ENCODE measurements at regions not wholly inside any gene's neighbourhood (a gene's known extent, or its start where the extent isn't known, plus 50 kb on each side); places are given as distances from the start of the nearest gene placed in this dataset.

DNA sequence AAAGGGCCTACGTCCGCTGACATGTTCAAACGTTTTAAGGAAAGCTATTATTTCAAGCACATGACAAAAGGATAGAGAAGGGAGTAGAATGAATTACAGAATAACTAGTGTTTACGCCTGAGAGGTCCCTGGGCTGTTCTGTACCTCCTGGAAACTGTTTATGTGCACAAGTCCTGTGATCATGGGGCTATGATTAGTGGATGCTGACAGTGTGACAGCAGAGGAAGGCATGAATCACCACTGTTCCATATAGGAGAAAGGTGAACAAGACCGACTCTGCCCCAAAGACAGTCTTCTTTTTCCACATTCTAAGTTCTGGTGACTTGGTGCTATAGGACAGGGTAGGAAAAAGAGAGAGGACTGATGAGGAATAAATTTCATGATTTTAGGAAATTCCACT is 249.2 kb upstream of the PRDM1 start:
- H3K27ac ChIP-seq (ENCODE audit: low read depth, low read length), result no peak overlapping the region
- WGBS, 3 donors, result 75 to 88% (median 84%) methylated on average over 5 of the region's 5 CpGs

DNA sequence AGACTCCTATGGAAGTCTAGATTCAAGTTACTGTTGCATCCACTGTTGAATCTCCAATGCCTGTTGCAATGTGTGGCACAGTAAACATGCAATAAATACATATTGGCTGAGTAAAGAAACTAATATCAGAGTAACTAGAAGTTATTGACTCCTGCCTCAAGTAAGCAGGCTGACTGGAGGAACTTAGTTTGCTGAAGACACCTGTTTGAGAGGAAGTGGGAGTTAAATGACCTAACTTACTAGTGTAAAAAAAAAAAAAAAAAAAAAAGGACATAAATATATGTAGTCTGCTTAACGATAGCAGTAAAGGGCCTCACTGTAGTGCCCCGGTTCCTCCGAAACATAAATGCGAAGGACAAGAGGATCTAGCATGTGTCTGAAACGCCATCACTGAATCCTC is 249.8 kb upstream of the PRDM1 start:
- WGBS, 3 donors, result 92 to 97% (median 92%) methylated on average over 5 of the region's 5 CpGs
- no peak overlapping the region for H3K27ac ChIP-seq (ENCODE audit: low read depth, low read length)

DNA sequence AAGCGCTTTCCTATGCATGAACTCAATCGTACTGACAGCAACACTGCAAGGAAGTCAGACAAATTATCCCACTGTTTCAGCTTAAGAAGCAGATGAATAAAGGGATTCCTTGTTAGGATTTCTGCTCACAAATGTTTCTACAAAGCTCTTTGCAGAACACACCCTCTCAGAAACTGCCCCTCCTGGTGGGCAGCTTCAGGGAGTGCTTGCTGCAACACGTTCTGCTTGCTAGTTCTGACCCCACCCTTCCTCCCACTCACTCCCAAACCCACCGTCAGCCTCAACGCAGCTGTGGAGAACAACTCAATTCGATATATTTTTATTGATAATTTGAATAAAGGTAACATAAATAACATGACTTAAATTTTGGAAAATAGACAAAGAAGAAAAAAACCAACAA is 250.8 kb upstream of the PRDM1 start:
- 53 to 69% (median 64%) methylated on average over 6 of the region's 6 CpGs for WGBS, 3 donors
- no peak overlapping the region for H3K27ac ChIP-seq (ENCODE audit: low read depth, low read length)

DNA sequence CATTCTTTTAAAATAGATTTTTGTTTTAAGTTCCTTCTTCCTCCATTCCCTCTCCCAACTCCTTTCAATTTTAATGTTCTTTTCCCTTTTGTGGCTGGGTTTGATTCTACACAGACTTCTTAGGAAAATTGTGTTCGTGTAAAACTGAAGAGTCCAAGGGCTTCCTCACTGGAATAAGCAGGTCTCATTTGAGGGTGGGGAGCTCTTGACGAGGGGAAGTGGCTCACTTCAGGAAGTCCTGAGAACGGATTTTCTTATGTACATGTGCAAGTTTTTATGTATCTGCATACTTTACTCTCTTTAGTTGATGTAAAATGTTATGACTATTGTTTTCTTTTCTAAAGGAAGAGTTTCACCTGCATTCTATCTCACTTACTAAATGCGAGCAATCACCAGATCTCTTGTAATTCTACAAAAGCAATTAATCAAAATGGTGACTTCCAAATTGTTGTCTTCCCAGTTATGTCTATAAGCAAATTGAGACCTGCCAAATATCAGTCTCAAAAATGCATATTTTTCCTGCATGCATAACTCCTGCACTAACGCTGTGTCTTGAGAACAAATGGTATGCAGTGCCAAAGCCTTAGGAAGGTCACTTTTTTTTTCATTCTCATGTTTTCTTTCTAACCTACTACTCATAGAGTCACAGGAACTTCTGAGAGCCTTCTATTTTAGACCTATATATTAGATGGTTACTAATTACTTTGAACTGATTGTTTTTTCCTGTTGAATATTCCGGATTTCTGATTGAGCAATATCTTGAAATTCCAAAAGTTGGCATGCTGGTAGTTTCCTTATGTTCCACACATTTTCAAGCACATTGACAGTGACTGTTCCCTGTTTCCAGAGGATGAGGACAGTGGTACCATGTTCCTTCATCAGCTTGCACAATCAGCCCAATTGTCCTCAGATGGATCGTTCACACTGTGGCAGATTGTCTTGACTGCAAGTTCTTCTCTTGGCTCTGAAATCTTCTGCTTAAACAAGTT is 251.9 kb upstream of the PRDM1 start:
- H3K27ac ChIP-seq (ENCODE audit: low read depth, low read length), result no peak overlapping the region
- 67 to 72% (median 68%) methylated on average over 7 of the region's 7 CpGs for WGBS, 3 donors

DNA sequence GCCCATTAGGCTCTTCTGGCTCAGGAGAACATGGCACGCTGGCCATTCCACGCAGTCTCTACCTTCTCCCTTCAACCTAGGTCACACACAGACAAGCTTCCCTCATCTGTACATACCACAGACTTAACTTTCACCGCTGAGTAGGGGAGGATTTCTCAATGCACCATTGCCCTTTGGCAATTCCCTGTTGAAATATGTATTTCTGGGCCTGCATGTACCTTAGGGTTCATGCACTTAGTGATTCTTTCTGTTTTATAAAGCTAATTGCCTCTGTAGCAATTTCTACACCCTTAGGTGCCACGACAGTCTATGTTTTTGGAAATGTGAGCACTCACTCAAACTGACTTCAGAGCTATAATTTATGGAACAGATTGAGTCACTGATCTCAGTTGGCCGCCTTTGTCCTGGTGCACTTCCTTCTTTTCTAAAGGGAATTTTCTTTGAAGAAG is 253.8 kb upstream of the PRDM1 start:
- no peak overlapping the region for H3K27ac ChIP-seq (ENCODE audit: low read depth, low read length)
- 54 to 89% (median 55%) methylated on average over 5 of the region's 5 CpGs for WGBS, 3 donors

DNA sequence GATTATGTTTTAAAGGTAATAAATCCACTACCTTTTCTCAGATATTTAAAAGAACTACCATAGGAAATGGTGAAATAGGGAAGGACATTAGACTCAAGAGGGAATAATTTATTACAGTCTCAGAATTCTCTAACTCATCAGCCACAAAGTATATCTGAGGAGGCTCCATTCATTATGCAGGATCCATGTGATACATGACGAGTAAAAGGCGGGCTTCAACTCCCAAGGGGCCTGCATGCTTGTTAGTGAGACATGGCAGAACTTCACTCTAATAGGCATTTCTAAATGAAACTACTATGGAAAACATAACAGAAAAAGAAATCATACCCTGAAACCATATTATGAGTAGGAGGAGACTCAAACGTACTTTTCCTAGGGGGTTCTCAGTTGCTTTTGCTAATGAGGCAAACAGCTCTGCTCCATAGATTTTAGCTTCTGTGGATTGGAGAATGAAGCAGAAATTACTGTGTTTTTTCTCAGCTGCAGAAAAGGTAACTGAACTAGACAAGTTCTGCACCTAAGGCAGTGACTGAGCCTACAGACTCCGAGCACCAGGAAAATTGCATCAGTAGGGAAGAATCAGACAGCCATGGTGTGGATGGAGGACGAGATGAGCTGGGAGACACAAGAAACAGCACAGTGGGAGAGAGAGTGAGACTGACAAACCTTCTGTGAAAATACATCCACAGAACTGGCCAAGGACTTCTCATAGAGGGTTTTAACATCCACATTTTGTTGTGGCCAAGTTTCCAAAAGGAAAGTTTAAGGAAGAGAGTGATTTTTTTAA is 254.6 kb upstream of the PRDM1 start:
- 71 to 83% (median 73%) methylated on average over 5 of the region's 5 CpGs for WGBS, 3 donors
- no peak overlapping the region for H3K27ac ChIP-seq (ENCODE audit: low read depth, low read length)

DNA sequence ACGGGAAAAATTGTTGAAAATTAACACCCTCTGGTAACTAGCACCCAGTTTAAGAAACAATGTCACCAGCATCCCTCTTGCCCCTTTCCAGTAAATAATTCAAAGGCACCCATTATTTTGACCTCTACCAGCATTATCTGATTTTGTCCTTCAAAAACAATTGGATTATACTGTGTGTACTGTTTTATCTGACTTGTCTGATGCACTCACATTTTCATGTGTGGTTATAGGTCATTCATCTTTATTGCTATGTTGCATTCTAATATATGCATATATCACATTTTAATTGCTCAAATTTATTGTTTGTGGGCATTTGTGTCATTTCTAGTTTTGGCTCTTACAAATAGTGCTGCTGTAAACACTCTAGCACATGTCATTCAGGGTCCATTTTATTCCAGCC is 260.9 kb upstream of the PRDM1 start:
- WGBS, 3 donors, result 67 to 87% (median 85%) methylated on average over 1 of the region's 1 CpG
- H3K27ac ChIP-seq (ENCODE audit: low read depth, low read length), result no peak overlapping the region

DNA sequence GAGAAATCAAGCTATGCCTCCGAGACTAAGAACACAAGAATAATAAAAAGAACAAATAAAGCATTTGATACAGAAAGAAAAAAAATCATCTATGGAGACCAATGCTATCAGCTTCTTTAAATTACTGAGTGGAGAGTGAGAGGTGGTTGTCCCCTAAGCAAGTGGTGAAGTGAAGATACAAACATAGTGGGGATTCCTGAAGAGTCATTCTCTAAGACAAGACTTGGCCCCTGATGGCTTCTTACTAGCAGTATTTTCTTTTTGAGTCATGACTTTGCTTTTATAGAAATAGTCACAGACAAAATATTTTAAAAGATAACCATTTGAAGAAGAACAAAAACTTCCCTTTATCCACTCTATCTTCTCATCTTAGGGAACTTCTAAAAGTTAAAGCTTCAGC is 261.4 kb upstream of the PRDM1 start:
- 56 to 90% (median 61%) methylated on average over 1 of the region's 1 CpG for WGBS, 3 donors
- no peak overlapping the region for H3K27ac ChIP-seq (ENCODE audit: low read depth, low read length)

DNA sequence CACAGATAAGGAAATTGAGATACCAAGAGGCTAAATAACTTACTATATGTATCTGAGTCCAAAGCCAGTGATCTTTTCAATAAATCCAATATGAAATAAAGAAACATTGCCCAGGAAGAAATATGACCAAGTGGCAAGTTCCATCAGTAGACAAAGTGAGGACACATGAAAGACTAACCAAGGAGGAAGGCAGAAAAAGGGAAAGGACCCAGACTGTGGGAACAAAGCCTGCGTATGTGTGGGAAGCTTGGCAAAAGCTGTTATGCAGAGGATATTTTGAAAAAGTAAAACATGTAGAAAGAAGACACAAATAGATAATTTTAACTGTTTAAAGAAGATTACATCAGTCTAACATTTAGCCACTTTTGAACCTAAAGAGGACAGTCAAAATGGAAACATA is 264.4 kb upstream of the PRDM1 start:
- WGBS, 3 donors, result 75 to 85% (median 83%) methylated on average over 1 of the region's 1 CpG
- H3K27ac ChIP-seq (ENCODE audit: low read depth, low read length), result no peak overlapping the region

DNA sequence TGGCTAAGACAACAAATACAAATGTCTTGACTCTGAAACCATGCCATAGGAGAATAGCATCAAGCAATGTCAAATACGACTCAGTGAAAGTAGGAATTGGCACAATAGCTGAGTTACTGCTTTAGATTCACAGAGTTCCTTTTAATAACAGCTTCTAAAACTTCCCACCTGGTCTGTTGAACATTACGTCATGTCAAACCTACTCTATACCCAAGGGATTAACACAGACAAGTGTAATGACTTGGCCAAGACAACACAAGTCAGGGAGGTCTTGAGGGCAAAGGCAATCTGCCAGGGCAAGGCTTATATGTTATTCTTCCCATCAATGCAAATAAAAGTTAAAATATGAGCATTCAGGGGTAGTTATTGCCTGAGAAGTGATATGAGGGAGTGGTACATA is 265.1 kb upstream of the PRDM1 start:
- 73 to 87% (median 85%) methylated on average over 2 of the region's 2 CpGs for WGBS, 3 donors
- no peak overlapping the region for H3K27ac ChIP-seq (ENCODE audit: low read depth, low read length)

DNA sequence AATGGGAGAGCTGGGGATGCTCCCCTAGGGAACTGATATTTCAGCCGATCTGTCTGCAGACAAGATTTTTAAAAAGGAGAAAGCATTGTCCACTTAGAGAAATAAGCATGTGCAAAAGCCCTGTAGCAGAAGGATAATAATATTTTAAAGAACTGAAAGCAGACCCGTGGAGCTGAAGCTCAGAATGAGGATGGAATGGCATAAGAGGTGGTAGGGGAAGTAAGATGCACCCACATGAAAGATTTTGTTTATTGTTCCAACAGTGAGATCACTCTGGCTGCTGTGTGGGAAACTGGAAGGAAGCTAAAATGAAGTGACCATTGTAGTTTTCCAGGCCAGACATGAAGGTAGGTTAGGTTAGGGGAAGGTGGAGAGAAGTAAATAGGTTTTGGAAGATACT is 266.4 kb upstream of the PRDM1 start:
- H3K27ac ChIP-seq (ENCODE audit: low read depth, low read length), result no peak overlapping the region
- 72 to 79% (median 72%) methylated on average over 2 of the region's 2 CpGs for WGBS, 3 donors

DNA sequence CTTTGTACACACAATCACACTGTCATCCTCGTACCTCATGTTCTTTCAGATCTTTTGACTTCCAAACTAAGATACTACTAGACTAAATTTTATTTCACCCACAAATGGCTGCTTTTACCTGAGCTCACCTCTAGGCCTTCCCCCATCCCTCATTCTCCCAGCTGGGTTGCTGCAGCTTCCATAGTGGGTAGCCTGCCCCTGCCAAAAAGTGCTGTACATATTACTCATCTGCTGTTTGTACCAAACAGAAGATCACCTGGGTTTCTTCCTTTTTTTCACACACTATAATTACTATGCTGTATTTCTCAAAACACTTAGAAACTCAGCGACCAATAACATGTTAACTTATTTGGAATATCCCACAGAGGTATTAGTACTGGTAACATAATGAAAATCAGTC is 267.6 kb upstream of the PRDM1 start:
- no peak overlapping the region for H3K27ac ChIP-seq (ENCODE audit: low read depth, low read length)
- 83 to 94% (median 92%) methylated on average over 2 of the region's 2 CpGs for WGBS, 3 donors

DNA sequence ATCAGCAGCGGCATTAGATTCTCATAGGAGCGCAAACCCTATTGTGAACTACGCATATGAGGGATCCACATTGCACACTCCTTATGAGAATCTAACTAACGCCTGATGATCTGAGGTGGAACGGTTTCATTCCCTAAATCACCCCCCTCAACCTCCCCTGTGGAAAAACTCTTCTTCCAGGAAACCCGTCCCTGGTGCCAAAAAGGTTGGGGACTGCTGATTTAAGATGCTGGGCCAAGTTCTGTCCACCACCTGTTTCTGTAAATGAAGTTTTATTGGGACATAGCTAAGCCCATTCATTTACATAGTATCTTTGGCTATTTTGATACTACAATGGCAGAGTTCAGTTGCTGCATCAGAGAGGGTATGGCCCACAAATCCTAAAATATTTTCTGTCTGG is 268.2 kb upstream of the PRDM1 start:
- WGBS, 3 donors, result 90 to 95% (median 95%) methylated on average over 6 of the region's 6 CpGs

DNA sequence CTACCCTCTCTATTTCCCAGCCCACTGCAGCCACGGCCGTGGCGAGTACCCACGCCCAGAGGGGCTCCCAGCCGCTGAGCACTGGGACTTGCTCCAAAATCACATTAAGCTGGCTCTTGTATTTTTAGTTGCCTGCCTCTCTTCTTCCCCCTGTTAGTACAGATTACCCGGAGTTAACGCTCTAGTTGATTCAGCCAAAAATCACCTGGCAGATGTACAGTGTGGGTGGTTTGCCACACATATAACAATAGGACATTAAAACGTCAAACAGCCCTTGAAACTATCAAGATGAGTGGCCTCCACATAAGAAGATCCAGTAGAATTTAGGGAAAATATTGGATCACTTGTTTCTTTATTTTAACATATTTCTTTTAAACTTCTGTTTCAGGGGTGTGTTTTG is 268.8 kb upstream of the PRDM1 start:
- WGBS, 3 donors, result 78 to 82% (median 79%) methylated on average over 8 of the region's 8 CpGs

More for the DNA sequence above, 268.2 kb upstream of the PRDM1 start:
- no peak overlapping the region for H3K27ac ChIP-seq (ENCODE audit: low read depth, low read length)

DNA sequence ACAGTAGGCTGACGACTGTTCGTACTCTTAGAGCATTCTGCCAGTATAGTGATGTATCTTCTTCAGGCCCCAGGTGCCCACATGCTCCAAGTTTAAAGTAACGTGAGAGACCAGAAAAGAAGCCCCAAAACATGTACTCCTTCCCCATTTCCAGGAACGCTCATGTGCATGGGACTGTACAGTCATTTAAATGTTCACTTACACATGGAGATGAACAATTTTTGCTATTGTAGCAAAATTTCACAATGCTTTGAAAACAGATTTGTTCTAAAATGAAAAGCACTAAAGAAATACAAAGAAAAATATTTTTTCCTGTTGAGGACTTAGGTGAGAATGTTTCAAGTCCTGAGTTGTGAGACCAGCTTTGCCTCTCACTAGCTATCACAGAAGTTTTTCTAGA is 269.3 kb upstream of the PRDM1 start:
- 73 to 81% (median 76%) methylated on average over 4 of the region's 4 CpGs for WGBS, 3 donors
- H3K27ac ChIP-seq (ENCODE audit: low read depth, low read length), result no peak overlapping the region

More for the DNA sequence above, 268.8 kb upstream of the PRDM1 start:
- no peak overlapping the region for H3K27ac ChIP-seq (ENCODE audit: low read depth, low read length)

DNA sequence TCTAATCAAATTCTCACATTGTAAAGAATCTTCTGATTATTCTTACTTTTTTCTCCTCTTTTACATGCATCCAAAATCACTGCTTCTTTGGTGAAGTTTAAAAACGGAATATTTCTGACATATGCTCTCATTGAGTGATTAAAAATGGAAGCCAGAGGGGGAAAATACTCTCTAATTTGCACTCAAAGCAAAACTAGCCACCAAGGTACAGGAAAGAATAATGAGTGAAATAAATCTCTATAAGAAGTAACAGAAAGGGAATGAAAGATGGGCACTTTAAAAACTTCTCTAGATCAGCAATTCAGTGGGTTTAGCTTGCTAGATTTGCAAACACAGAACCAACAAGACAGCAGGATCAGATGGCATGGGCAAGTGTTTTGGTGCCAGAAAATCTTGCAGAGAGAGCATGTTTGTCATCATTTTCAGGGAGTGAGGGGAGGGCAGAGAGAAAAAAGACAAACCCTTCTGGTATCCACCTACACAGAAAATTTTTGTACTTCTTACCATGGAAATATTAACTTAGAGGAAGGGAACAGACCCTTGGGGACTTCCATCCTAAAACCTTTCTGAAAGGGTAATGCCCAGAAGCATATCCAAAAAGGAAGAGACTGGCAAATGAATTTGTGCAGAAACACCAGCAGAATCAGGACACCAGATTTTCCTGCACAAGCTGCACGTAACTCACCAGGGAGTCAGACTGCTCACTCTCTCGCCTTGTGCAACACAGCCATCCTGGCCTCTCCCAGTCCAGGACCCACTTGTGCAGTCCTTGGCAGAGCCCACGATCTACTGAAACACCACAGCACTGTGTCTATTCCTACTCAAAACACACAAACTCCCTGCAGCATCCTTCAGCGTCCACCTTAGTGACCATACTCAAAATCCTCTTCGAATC is 270.2 kb upstream of the PRDM1 start:
- WGBS, 3 donors, result 83 to 89% (median 85%) methylated on average over 6 of the region's 6 CpGs
- H3K27ac ChIP-seq (ENCODE audit: low read depth, low read length), result no peak overlapping the region

DNA sequence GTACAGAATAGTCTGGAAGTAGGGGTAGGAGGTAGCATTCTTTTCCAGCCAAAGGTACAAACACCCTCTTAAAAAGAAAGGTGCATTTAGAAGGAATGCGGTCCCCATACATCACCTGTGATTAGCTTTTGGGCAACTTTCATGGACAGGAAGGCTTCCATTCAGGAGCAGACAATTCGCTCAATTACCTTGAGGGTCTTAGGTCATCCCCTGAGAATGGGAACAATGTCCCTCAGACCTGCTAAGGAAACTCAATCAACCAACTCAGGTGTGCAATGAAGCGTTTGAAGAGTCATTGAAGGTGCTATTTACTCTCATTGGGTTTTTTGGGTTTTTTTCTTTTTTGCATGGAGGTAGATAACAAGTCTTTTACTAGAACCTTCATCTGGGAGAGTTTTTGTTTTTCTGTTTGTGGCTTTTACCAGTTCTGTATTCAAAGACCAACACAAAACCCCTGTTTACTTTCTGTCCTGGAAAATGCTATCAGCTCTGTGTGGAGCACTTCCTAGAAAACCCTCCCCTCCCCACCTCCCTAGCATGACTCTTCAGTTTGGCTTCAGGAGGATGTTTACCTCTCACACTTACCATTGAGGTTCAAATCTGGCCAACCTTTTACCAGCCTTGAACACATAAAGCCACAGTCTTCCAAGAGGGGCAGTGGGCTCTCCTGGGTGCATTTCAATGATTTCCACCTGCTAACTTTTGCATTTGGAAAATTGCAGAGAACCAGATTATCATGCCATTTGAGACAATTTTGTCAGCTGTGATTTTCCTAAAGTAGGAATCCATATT is 271.2 kb upstream of the PRDM1 start:
- whole genome bisulfite sequencing, 3 donors, result 77 to 98% (median 91%) methylated on average over 3 of the region's 3 CpGs
- H3K27ac ChIP-seq (ENCODE audit: low read depth, low read length), result no peak overlapping the region
